Tongue (tissue), 1 donor: ENCODE measurements at regions not wholly inside any gene's neighbourhood (a gene's known extent, or its start where the extent isn't known, plus 50 kb on each side); places are given as distances from the start of the nearest gene placed in this dataset.

Experiments used
- DNase-seq: peaks from one replicate; pipeline ENCODE4 v3.0.0-alpha.2; 2015

GRCh38 chr2:38448692-38449410 lies 71.8 kb upstream of the ATL2 start:
- no peak for DNase-seq

DNA sequence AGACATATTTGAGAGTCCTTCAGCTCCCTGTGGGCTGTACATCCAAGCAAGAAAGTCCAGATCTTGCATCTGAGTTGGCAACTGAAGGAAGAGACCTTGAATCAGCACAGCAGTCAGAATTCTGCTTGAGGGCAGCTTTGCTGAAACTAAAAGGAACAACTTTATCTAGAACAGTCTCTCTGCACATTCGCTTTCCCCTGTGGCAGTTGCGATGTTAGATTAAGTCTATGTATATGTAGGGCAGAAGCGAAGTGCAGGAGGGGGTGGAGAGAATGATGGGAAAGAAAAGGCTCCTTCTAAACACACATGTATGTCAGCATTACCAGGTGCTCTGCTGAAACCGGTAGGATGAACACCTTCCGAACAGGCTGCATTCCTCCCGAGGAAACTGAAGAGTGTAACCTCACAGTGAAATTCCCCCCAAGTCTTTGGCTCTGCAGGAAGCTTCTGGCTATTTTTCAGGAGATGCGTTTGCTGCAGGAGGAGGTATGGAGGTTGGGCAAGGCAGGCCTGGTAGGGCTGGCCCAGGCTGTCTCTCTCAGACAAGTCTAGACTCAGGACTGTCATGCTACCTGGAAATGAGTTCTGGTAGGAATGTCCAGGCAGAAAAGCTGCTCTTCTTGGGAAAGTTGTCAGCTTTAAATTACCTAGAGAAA lies 70.0 kb upstream of the ATL2 start:
- DNase-seq: no peak

DNA sequence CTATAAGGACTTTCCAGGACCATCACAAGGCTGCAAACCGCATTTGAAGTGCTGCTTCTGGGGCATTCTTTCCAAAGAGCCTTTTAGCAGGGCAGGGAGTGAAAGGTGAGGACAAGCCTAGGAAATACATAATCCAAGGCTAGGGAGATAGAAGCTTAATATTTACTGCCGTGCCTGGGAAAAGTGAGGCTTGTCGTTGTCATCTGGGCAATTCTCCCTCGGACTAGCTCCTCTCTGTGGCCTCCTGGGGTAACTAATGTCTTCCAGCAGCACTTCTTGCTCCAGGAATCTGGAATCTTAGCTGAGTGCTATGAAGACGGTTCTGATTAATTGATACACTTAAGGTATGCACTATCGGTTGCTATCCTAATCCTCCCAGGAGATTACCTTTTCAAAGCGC lies 69.3 kb upstream of the ATL2 start:
- no peak for DNase-seq

- DNase-seq: no peak
These were observed 67.2 kb upstream of the ATL2 start for GRCh38 chr2:38444247-38444646.

DNA sequence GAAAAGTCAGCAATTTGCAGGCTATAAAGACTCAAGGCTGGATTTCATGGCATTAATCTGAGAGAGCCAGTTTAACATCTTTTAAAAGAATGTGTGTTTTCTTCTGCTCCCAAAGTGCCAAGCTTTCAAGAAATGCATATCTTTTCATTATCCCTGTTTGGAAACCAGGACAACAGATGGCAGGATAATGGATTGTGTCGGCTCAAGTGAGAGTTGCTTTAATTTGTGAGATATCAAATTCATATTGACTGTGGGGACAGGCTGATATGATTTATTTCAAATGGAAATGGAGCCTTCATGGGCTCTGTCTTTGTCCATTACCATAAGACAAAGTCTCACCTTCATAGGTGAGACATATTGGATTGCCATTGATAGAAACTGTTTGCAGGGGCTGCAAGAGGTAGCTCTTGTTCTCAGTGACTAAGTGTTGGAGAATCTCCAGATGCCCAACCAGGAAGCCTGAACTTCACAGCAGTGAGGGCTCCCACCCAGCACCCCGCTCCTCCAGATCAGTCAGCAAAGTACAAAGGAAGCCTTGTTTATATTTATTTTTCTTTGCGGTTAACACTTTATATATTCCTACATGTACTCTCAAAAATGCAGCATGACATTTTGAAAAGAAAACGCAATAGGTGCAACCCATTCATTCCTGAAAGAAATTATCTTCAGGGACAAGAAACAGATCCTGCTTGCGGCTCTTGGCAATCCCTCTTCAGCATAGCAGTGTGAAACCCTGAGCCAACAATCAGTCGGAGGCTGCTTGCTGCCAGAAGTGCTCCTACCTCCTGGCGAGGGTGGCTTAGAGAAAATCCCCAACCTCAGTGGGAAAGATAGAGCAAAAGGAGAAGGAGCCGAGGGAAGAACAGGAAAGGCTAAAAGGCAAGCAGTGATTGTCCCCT lies 65.8 kb upstream of the ATL2 start:
- peak; percentile 63 for DNase-seq

GRCh38 chr2:38441346-38441745 lies 64.3 kb upstream of the ATL2 start:
- DNase-seq: no peak

- DNase-seq: no peak
These were observed 63.6 kb upstream of the ATL2 start for GRCh38 chr2:38440655-38441054.

DNA sequence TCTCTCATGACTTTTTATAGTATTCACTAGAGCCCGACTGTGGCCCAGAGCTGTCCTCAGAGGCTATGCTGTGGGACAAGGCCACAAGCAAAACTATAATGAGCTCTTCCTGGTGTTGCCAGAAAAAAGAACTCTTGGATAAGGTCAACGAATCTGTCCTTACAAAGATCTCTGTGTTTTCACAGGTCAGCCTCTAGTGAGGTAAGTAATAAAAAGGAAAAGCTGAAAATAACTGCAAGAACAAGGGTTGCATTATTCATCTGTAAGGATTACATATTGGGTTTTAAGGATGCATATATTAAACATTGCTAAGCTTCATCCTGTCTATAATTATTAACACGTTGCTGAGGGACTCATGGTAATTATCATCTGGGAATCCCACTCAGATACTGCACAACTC lies 62.8 kb upstream of the ATL2 start:
- DNase-seq: no peak

DNA sequence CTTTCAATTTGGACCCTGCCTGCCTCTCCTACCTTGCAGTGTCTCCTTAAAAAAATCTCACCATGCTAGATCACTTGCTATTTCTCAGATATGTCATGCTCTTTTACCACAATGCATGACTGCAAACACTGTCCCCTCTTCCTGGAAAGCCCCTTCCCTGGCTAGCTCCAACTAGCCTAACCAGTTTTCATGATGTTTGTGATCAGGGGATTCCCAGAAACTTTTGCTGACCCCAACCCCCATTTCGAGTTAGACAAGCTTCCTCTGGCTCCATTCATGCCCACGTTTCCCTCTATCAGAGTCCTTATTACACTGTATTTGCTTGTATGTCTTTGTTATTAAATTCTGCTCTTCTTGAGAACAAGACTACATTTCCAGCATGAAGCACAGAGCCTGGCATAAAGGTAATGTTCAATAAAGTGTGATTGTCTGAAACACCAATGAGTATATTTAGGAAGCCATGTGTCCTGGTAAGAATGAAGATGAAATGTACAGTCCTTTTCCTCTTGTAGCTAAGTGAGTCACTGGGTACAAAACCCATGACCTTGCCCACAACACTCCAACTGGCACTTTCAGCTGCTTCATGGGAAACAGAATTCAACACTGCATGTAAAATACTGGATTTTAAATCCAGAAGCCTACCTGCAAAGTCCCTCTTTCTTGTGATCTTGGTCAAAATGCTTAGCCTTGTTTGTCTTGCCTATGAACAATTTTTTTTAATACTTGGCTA lies 62.0 kb upstream of the ATL2 start:
- DNase-seq: peak; percentile 49

GRCh38 chr2:38438133-38438882 lies 61.2 kb upstream of the ATL2 start:
- DNase-seq: peak; percentile 48

GRCh38 chr2:38436227-38436664 lies 59.2 kb upstream of the ATL2 start:
- no peak for DNase-seq

GRCh38 chr2:38435775-38436174 lies 58.7 kb upstream of the ATL2 start:
- no peak for DNase-seq

DNA sequence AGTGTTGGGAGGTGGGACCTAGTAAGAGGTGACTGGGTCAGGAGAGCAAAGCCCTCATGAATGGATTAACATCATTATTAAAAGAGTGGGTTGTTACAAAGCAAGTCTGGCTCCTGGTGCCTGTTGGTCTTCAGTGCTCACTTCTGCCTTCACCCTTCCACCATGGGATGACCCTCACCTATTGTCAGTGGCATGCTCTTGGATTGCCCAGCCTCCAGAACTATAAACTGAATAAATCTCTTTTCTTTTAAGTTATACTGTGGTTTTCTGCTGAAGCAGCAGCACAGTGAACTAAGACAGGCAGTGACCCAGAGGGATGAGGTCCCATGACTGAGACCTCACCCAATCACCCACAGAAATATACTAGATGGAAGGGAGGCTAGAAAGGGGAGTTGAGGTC lies 57.5 kb upstream of the ATL2 start:
- no peak for DNase-seq

DNA sequence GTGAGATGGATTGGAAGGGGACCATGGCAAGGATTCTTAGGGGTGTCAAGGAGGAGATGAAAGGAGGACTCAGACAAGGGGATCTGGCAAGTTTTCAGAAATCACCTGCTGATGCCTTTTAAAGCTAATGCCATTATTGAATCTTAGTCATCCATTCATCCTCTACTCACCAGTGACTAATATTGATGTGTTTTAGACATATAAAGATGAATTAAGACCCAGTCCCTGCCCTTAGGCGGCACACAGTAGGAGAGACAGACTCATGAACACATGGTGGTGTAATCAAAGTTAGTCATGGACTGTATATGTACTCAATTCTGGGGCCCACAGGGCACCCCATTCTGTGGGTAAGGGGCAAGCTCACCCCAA lies 56.5 kb upstream of the ATL2 start:
- DNase-seq: no peak

DNA sequence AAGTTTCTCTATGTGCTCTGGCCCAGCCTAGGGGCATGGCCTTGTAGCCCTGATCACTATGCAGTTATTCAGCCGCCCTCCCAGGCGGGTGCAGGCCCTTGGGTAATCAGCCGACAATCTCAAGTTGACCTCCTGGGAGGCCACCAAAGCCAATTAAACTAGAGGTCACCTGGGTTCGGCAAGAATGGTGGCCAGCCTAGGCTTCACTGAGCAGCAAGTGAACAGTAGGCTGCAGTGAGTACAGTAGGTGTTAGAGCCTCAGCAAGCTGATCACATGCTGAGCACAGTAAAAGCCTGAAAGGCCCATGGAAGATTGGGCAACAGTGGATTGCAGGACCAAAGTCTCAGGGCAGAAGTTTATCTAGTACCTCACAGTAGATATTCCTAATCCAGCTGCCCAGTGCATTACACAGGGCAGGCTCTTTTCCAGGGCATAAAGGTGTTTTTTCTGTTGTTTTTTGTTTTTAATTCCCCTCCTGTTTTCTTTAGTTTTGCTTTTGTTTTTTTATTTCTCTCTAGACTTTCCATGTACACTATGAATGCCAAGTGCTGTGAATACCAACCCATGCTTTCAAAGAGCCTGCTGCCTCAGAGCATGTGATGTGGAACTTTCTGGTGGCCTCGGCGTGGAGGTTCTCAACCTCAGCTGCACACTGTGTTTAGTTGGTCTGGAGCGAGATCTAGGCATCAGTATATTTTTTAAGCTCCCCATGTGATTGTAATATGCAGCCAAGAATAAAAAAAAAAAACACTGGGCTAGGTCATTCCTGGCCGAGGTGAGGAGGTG lies 55.9 kb upstream of the ATL2 start:
- DNase-seq: no peak

GRCh38 chr2:38430597-38431207 lies 53.6 kb upstream of the ATL2 start:
- no peak for DNase-seq

DNA sequence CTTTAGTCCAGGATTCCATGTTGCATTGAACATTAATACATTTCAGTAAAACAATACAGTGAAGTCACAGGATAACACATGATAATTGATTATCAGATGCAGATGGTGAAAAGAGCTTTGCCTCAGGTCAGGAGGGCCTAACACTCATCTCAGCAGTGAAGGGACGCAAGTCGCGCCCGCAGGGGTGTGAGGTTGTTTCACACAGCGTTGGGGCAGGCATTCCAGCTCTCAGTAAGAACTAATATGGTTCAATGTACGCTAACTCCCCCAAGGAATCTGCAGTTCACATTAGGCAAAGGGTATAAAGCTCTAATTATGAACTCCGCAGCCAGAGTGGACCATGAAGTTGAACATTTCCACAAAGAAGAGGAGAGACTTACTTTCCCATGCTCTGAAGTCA lies 53.1 kb upstream of the ATL2 start:
- DNase-seq: no peak

DNA sequence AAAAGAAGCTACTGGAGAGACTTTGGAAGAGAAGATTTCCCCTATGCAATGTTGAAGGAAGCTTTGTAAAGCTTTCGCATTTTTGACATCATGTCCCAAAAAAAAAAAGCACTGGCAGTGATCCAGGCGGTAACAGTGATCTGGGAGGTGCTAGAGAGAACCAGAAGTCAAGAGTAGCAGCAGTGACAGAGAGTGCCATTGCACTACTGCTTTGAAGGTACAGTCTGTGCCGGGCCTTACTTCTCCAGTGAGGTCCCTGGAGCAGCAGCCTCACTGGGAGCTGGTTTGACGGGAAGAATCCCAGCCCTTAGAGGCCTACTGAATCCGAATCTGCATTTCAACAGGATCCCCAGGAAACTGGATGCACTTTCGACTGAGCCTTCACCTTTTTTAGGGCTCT lies 50.9 kb upstream of the ATL2 start:
- no peak for DNase-seq

GRCh38 chr2:38427054-38427453 lies 50.0 kb upstream of the ATL2 start:
- DNase-seq: no peak
